ENCODE measurements at regions not wholly inside any gene's neighbourhood (a gene's known extent, or its start where the extent isn't known, plus 50 kb on each side); places are given as distances from the start of the nearest gene placed in this dataset.

DNA sequence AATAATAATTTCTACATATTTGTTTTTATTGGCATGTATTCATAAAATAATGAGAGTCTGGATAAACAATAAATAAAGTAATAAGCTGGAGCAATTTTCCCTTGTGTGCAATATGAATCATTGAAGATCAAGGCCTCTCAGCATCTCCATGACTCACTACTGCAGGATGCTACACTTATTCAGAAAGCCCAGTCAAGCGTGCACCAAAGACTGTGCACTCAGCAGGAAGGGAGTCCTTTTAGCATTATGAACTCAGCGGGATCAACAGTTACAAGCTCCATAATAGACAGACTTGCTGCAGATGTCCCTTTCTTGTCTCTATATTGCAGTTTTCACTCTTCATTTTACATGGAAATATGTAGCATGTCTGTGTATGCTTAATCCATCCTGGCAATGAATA lies 485.3 kb downstream of the CDH9 start:
- TF ChIP-seq JUND (IDR thresholded peaks at IDR 0.05; ENCODE audit: low read depth, low read length) = no peak
- TF ChIP-seq, protein P1, sequence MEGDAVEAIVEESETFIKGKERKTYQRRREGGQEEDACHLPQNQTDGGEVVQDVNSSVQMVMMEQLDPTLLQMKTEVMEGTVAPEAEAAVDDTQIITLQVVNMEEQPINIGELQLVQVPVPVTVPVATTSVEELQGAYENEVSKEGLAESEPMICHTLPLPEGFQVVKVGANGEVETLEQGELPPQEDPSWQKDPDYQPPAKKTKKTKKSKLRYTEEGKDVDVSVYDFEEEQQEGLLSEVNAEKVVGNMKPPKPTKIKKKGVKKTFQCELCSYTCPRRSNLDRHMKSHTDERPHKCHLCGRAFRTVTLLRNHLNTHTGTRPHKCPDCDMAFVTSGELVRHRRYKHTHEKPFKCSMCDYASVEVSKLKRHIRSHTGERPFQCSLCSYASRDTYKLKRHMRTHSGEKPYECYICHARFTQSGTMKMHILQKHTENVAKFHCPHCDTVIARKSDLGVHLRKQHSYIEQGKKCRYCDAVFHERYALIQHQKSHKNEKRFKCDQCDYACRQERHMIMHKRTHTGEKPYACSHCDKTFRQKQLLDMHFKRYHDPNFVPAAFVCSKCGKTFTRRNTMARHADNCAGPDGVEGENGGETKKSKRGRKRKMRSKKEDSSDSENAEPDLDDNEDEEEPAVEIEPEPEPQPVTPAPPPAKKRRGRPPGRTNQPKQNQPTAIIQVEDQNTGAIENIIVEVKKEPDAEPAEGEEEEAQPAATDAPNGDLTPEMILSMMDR (IDR thresholded peaks at IDR 0.05 in 2 of 3, conservative IDR thresholded peaks at IDR 0.05 in 1 of 3; ENCODE audit: control insufficient read depth in 2 of 3, extremely low read depth in 1 of 3, insufficient read depth in 1 of 3, low read depth in 3 of 3, low read length in 3 of 3) = no peak
- no peak for TF ChIP-seq GABPA (IDR thresholded peaks at IDR 0.05; ENCODE audit: low read depth)
- TF ChIP-seq TCF7 (IDR thresholded peaks at IDR 0.05; ENCODE audit: borderline replicate concordance) = no peak
- TF ChIP-seq, protein P2, sequence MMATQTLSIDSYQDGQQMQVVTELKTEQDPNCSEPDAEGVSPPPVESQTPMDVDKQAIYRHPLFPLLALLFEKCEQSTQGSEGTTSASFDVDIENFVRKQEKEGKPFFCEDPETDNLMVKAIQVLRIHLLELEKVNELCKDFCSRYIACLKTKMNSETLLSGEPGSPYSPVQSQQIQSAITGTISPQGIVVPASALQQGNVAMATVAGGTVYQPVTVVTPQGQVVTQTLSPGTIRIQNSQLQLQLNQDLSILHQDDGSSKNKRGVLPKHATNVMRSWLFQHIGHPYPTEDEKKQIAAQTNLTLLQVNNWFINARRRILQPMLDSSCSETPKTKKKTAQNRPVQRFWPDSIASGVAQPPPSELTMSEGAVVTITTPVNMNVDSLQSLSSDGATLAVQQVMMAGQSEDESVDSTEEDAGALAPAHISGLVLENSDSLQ (IDR thresholded peaks at IDR 0.05) = no peak
- TF ChIP-seq MTA3 (IDR thresholded peaks at IDR 0.05; ENCODE audit: borderline replicate concordance, low read length) = no peak
- TF ChIP-seq, protein P3, sequence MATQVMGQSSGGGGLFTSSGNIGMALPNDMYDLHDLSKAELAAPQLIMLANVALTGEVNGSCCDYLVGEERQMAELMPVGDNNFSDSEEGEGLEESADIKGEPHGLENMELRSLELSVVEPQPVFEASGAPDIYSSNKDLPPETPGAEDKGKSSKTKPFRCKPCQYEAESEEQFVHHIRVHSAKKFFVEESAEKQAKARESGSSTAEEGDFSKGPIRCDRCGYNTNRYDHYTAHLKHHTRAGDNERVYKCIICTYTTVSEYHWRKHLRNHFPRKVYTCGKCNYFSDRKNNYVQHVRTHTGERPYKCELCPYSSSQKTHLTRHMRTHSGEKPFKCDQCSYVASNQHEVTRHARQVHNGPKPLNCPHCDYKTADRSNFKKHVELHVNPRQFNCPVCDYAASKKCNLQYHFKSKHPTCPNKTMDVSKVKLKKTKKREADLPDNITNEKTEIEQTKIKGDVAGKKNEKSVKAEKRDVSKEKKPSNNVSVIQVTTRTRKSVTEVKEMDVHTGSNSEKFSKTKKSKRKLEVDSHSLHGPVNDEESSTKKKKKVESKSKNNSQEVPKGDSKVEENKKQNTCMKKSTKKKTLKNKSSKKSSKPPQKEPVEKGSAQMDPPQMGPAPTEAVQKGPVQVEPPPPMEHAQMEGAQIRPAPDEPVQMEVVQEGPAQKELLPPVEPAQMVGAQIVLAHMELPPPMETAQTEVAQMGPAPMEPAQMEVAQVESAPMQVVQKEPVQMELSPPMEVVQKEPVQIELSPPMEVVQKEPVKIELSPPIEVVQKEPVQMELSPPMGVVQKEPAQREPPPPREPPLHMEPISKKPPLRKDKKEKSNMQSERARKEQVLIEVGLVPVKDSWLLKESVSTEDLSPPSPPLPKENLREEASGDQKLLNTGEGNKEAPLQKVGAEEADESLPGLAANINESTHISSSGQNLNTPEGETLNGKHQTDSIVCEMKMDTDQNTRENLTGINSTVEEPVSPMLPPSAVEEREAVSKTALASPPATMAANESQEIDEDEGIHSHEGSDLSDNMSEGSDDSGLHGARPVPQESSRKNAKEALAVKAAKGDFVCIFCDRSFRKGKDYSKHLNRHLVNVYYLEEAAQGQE (IDR thresholded peaks at IDR 0.05; ENCODE audit: low read depth, low read length) = no peak
- no peak for TF ChIP-seq CHD2 (IDR thresholded peaks at IDR 0.05; ENCODE audit: borderline replicate concordance, low read depth, low read length)
- TF ChIP-seq ZNF24 (IDR thresholded peaks at IDR 0.05) = no peak
- TF ChIP-seq ETV6 (conservative IDR thresholded peaks at IDR 0.05 in 1 of 2, IDR thresholded peaks at IDR 0.05 in 1 of 2; ENCODE audit: borderline replicate concordance in 1 of 2, low read depth in 1 of 2) = no peak
- no peak for TF ChIP-seq POLR2AphosphoS5 (IDR thresholded peaks at IDR 0.05; ENCODE audit: low read length)
